ENCODE measurements at regions not wholly inside any gene's neighbourhood (a gene's known extent, or its start where the extent isn't known, plus 50 kb on each side); places are given as distances from the start of the nearest gene placed in this dataset.
A peak's percentile ranks its signal among the peaks of the same experiment; 100 is the strongest.

GRCh38 chr9:134967547-134967930 is 49.8 kb upstream of the FCN1 start:
- H3K9ac ChIP-seq (ENCODE audit: low read depth, low read length): no peak overlapping the region
- H3K27me3 ChIP-seq (ENCODE audit: control insufficient read depth, insufficient read depth, low read length): peaks cover 18% of the 10 kb centered on the region

GRCh38 chr9:134968011-134968822 is 50.5 kb upstream of the FCN1 start:
- peaks cover 9% of the 10 kb centered on the region for H3K4me1 ChIP-seq (ENCODE audit: control insufficient read depth, insufficient read depth, low read length)

More at GRCh38 chr9:134967547-134967930, 49.8 kb upstream of the FCN1 start:
- Histone ChIP-seq H3K9me3 (replicated peaks; ENCODE audit: low read length) (no peaks in the 10 kb centered on the region), H3K36me3 (ENCODE audit: insufficient read depth, low read length) (no peaks in the 10 kb centered on the region), H3K4me3 (ENCODE audit: low read length) (no peak overlapping the region), H3K4me2 (ENCODE audit: low read length) (peak overlapping the region; percentile 7), H3K4me1 (ENCODE audit: control insufficient read depth, insufficient read depth, low read length) (peaks cover 9% of the 10 kb centered on the region)

GRCh38 chr9:134968823-134969090 is 51.0 kb upstream of the FCN1 start:
- Histone ChIP-seq H3K9me3 (replicated peaks; ENCODE audit: low read length) (no peaks in the 10 kb centered on the region), H3K27me3 (ENCODE audit: control insufficient read depth, insufficient read depth, low read length) (peaks cover 27% of the 10 kb centered on the region), H3K4me1 (ENCODE audit: control insufficient read depth, insufficient read depth, low read length) (peaks cover 9% of the 10 kb centered on the region), H3K9ac (ENCODE audit: low read depth, low read length) (no peak overlapping the region), H3K4me2 (ENCODE audit: low read length) (no peak overlapping the region), H3K4me3 (ENCODE audit: low read length) (no peak overlapping the region), H3K36me3 (ENCODE audit: insufficient read depth, low read length) (no peaks in the 10 kb centered on the region)

More at GRCh38 chr9:134968011-134968822, 50.5 kb upstream of the FCN1 start:
- Histone ChIP-seq H3K4me3 (ENCODE audit: low read length) (no peak overlapping the region), H3K36me3 (ENCODE audit: insufficient read depth, low read length) (no peaks in the 10 kb centered on the region), H3K4me2 (ENCODE audit: low read length) (peak overlapping the region; percentile 45), H3K9ac (ENCODE audit: low read depth, low read length) (no peak overlapping the region), H3K9me3 (replicated peaks; ENCODE audit: low read length) (no peaks in the 10 kb centered on the region), H3K27me3 (ENCODE audit: control insufficient read depth, insufficient read depth, low read length) (peaks cover 23% of the 10 kb centered on the region)

GRCh38 chr9:134969156-134970045 is 51.7 kb upstream of the FCN1 start:
- no peak overlapping the region for H3K4me2 ChIP-seq (ENCODE audit: low read length)
- H3K4me1 ChIP-seq (ENCODE audit: control insufficient read depth, insufficient read depth, low read length): peaks cover 9% of the 10 kb centered on the region
- no peaks in the 10 kb centered on the region for H3K36me3 ChIP-seq (ENCODE audit: insufficient read depth, low read length)
- no peak overlapping the region for H3K4me3 ChIP-seq (ENCODE audit: low read length)
- H3K27me3 ChIP-seq (ENCODE audit: control insufficient read depth, insufficient read depth, low read length): peaks cover 33% of the 10 kb centered on the region
- H3K9me3 ChIP-seq (replicated peaks; ENCODE audit: low read length): no peaks in the 10 kb centered on the region
- no peak overlapping the region for H3K9ac ChIP-seq (ENCODE audit: low read depth, low read length)

GRCh38 chr9:134970198-134970597 is 52.5 kb upstream of the FCN1 start:
- Histone ChIP-seq H3K4me3 (ENCODE audit: low read length) (no peak overlapping the region), H3K36me3 (ENCODE audit: insufficient read depth, low read length) (no peaks in the 10 kb centered on the region), H3K4me1 (ENCODE audit: control insufficient read depth, insufficient read depth, low read length) (peaks cover 9% of the 10 kb centered on the region), H3K9me3 (replicated peaks; ENCODE audit: low read length) (no peaks in the 10 kb centered on the region), H3K4me2 (ENCODE audit: low read length) (no peak overlapping the region), H3K27me3 (ENCODE audit: control insufficient read depth, insufficient read depth, low read length) (peaks cover 37% of the 10 kb centered on the region), H3K9ac (ENCODE audit: low read depth, low read length) (no peak overlapping the region)

GRCh38 chr9:134970719-134971118 is 53.0 kb upstream of the FCN1 start:
- H3K9me3 ChIP-seq (replicated peaks; ENCODE audit: low read length): no peaks in the 10 kb centered on the region
- no peak overlapping the region for H3K4me2 ChIP-seq (ENCODE audit: low read length)
- H3K4me1 ChIP-seq (ENCODE audit: control insufficient read depth, insufficient read depth, low read length): peaks cover 9% of the 10 kb centered on the region
- H3K36me3 ChIP-seq (ENCODE audit: insufficient read depth, low read length): no peaks in the 10 kb centered on the region
- H3K9ac ChIP-seq (ENCODE audit: low read depth, low read length): no peak overlapping the region
- H3K4me3 ChIP-seq (ENCODE audit: low read length): no peak overlapping the region
- peaks cover 37% of the 10 kb centered on the region for H3K27me3 ChIP-seq (ENCODE audit: control insufficient read depth, insufficient read depth, low read length)

GRCh38 chr9:134971196-134971595 is 53.5 kb upstream of the FCN1 start:
- Histone ChIP-seq H3K4me2 (ENCODE audit: low read length) (no peak overlapping the region), H3K27me3 (ENCODE audit: control insufficient read depth, insufficient read depth, low read length) (peaks cover 37% of the 10 kb centered on the region), H3K36me3 (ENCODE audit: insufficient read depth, low read length) (no peaks in the 10 kb centered on the region), H3K4me3 (ENCODE audit: low read length) (no peak overlapping the region), H3K9me3 (replicated peaks; ENCODE audit: low read length) (no peaks in the 10 kb centered on the region), H3K4me1 (ENCODE audit: control insufficient read depth, insufficient read depth, low read length) (peaks cover 9% of the 10 kb centered on the region), H3K9ac (ENCODE audit: low read depth, low read length) (no peak overlapping the region)

GRCh38 chr9:134971696-134972095 is 54.0 kb upstream of the FCN1 start:
- Histone ChIP-seq H3K9ac (ENCODE audit: low read depth, low read length) (no peak overlapping the region), H3K27me3 (ENCODE audit: control insufficient read depth, insufficient read depth, low read length) (peaks cover 37% of the 10 kb centered on the region), H3K9me3 (replicated peaks; ENCODE audit: low read length) (no peaks in the 10 kb centered on the region), H3K4me1 (ENCODE audit: control insufficient read depth, insufficient read depth, low read length) (peaks cover 9% of the 10 kb centered on the region), H3K4me3 (ENCODE audit: low read length) (no peak overlapping the region), H3K4me2 (ENCODE audit: low read length) (no peak overlapping the region), H3K36me3 (ENCODE audit: insufficient read depth, low read length) (no peaks in the 10 kb centered on the region)

- Histone ChIP-seq H3K36me3 (ENCODE audit: insufficient read depth, low read length) (no peaks in the 10 kb centered on the region), H3K4me3 (ENCODE audit: low read length) (no peak overlapping the region), H3K4me1 (ENCODE audit: control insufficient read depth, insufficient read depth, low read length) (peaks cover 9% of the 10 kb centered on the region), H3K9me3 (replicated peaks; ENCODE audit: low read length) (no peaks in the 10 kb centered on the region), H3K4me2 (ENCODE audit: low read length) (no peak overlapping the region), H3K27me3 (ENCODE audit: control insufficient read depth, insufficient read depth, low read length) (peaks cover 37% of the 10 kb centered on the region), H3K9ac (ENCODE audit: low read depth, low read length) (no peak overlapping the region)
These were observed 54.4 kb upstream of the FCN1 start for GRCh38 chr9:134972140-134972539.

GRCh38 chr9:134975253-134975652 is 57.5 kb upstream of the FCN1 start:
- peaks cover 32% of the 10 kb centered on the region for H3K27me3 ChIP-seq (ENCODE audit: control insufficient read depth, insufficient read depth, low read length)
- no peaks in the 10 kb centered on the region for H3K9me3 ChIP-seq (replicated peaks; ENCODE audit: low read length)
- no peaks in the 10 kb centered on the region for H3K4me1 ChIP-seq (ENCODE audit: control insufficient read depth, insufficient read depth, low read length)
- no peak overlapping the region for H3K4me3 ChIP-seq (ENCODE audit: low read length)
- H3K4me2 ChIP-seq (ENCODE audit: low read length): no peak overlapping the region
- H3K9ac ChIP-seq (ENCODE audit: low read depth, low read length): no peak overlapping the region
- H3K36me3 ChIP-seq (ENCODE audit: insufficient read depth, low read length): no peaks in the 10 kb centered on the region

GRCh38 chr9:134976403-134976802 is 58.7 kb upstream of the FCN1 start:
- Histone ChIP-seq H3K4me3 (ENCODE audit: low read length) (no peak overlapping the region), H3K4me1 (ENCODE audit: control insufficient read depth, insufficient read depth, low read length) (no peaks in the 10 kb centered on the region), H3K27me3 (ENCODE audit: control insufficient read depth, insufficient read depth, low read length) (peaks cover 30% of the 10 kb centered on the region), H3K9me3 (replicated peaks; ENCODE audit: low read length) (no peaks in the 10 kb centered on the region), H3K4me2 (ENCODE audit: low read length) (no peak overlapping the region), H3K9ac (ENCODE audit: low read depth, low read length) (no peak overlapping the region), H3K36me3 (ENCODE audit: insufficient read depth, low read length) (no peaks in the 10 kb centered on the region)

All from skeletal muscle satellite cell (primary cell).